CD4-positive, alpha-beta T cell treated with Interferon gamma for 1 hour (primary cell): ENCODE measurements at regions not wholly inside any gene's neighbourhood (a gene's known extent, or its start where the extent isn't known, plus 50 kb on each side); places are given as distances from the start of the nearest gene placed in this dataset.

Experiments
- DNase-seq: peaks from one replicate; pipeline ENCODE4 v3.0.0-alpha.2; 2020

DNA sequence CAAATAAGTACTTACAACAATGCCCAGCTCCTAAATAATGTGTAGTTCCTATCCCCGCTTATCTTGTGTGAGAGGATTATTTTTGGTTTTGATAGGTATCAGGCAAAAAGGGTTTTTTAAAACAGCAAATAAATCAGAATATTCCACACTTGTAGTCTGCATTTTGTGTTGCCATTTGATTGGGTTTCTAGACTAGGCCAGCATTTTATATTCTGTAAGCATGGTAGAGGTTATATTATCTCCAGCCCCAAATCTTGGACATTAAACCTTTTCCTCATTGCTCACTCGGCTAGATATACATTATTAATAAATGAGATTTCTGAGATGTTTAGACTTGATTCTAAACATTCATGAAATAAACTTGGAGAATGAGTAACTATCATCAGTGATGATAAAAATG, 165.7 kb upstream of the C1orf21 start:
- no peak for DNase-seq

DNA sequence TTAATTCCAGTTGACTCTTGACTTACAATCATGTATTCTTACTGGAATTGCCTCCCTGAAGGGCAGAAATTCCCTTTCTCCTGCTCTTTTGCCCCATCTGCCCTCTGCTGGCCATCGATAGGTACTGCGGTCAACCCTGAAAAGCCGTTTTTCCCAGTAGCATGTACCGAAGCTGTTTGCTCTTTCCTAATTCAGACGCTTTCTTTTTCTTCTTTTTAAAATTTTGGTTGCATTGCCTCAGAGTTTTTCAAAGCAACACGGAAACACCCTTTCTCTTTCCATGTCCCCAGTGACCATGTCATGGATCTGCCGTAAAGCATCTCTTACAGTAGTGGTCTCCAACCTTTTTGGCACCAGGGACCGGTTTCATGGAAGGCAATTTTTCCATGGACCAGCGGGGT, 164.2 kb upstream of the C1orf21 start:
- peak; percentile 28 for DNase-seq

DNA sequence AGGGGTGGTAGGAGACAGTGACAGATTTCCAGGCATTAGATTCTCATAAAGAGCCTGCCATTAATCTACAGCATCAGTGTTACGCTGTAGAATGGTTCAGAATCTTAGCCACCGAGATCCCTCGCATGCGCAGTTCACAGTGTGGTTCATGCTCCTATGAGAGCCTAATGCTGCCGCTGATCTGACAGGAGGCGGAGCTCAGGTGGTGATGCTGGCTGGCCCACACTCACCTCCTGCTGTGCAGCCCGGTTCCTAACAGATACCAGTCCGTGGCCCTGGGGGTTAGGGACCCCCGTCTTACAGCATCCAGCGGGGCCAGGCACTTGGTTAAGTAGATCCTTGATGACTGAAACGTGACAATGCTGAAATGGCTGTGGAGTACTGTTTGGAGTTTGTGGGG, 163.6 kb upstream of the C1orf21 start:
- no peak for DNase-seq

DNA sequence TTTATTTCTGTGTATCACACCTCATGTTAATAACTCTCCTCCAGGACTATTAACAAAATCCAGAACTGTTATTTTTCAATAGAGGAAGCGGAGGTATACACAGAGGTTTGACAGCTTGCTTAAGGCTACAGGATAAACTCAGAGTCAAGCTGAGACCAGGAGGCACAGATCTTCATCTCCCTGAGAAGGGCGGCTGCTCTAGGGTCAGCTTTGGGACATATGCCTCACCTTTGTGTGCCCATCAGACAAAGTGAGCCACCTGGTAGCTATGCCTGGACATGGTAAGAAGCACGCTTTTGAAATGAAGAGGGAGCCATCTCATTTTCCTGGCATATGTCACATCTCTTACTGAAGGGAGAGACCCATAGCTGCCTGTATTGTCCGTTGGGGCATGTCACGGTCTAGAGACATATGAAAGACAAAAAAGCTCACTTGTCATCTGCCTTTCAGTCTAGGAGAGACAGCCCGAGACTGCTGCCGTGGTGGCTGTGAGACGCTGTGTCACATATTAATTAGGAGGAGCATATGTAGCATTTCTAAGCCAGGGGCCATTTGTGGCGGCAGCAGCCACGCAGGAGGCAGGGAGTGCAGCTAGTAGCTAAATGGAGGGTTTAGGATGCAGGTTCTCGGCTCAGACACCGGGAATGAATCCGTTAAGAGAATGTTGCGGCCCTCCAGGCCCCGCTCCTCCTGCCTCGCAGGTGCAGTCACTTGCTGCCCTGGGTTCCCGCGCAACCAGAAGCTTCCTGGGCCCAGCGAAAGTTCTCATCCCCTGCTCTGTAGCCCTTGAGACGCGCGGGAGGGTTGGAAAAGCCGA, 161.3 kb upstream of the C1orf21 start:
- DNase-seq: no peak

DNA sequence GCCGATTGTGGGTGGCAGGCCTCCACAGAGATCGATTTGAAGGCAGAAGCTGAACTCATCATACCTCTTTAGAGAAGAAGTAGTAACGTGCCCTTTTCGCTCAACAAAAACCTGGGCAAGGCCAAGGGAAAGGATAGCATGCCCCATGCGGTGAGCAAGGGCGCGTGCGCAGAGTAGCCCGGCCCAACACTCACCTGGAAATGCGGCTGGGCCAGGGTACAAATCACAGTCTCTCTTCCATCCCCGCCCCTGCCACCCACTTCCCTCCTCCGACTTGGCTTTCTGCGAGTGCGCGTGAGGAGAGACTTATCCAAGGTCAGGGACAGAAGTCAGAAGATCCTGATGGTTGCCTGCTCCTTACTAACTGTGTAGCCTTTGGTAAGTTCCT, 160.7 kb upstream of the C1orf21 start:
- no peak for DNase-seq

DNA sequence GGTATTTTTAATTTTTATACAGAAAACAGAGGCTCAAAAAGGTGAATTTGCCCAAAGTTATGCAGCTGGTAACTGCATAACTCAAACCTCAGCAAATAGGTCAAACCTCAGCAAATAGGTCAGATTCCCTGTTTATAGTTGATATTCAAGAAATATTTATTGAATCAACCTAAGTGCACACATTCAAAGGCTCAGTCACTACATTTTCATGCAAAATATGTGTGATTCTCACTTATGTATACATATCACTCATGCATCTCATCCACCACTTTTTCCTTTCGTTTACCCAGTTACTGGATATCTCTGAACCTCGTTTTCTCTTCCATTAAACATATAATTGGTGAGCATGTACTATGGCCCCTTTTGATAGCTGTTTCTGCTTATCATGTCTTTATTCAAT, 158.3 kb upstream of the C1orf21 start:
- DNase-seq: no peak

DNA sequence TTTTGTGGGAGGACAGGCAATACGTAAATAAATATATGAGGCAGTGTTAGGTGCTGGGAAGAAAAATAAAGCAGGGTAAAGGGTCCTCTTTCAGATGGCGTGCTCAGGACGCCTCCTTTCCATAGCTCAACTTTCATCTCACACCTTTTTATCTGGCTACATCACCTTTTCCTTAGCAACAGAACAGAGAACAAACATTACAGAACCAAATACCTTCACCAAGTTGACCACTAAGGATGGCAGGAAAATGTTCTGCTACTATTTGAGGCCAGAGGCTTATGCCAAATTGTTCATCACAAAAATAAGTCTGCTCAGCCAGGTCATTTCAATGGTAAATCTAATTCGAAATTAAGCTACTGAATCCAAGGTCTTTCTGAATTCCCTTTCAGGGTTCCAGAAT, 149.2 kb upstream of the C1orf21 start:
- no peak for DNase-seq

DNA sequence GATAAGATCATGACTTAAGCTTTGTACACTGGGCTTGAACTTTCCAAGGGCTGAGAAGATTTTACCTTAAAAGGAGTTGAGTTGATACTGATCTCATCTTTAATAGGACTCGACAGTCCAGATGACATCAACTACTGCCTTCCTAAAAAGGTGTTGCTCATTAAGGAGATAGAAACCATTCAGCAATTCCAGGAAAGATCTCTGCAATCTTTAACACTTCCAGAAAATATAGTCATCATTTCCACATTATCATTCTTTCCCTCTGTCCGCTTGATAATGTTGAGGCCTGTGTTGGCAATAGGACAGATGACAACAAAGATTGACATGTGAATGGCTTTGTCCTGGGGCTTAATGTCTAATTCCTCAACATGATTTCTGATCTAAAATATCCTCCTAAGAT, 145.4 kb upstream of the C1orf21 start:
- no peak for DNase-seq

DNA sequence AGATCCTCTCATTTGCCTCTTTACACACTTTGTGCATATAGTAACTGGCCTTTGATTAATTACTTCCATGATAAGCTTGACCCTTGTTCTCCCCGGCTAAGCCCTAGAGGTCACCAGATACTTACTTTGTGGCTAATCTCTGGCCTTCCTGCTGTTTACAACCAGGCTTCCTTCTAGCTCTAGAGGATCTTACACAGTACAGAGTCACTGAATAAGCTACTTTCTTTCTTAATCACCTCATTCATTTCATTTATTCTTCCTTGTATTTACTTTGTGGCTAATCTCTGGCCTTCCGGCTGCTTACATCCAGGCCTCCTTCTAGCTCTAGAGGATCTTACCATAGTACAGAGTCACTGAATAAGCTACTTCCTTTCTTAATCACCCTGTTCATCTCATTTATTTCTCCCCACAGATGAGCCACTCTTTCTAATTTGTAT, 144.3 kb upstream of the C1orf21 start:
- no peak for DNase-seq

DNA sequence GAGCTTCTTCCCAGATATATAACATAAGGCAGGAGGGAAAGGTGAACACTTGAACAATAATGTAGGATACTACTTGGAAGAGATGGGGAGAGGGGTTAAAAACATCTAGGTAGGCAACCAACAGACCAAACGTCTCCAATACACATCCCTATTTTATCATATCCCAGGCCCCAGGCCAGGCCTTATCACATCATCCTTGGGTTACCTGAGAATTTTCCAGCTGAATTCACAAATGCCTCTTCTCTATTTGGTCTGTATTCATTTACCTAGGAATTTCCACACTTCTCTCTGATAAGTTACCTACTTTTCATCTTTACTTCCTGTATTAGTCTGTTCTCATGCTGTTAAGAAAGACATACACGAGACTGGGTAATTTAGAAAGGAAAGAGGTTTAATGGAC, 141.9 kb upstream of the C1orf21 start:
- DNase-seq: no peak

DNA sequence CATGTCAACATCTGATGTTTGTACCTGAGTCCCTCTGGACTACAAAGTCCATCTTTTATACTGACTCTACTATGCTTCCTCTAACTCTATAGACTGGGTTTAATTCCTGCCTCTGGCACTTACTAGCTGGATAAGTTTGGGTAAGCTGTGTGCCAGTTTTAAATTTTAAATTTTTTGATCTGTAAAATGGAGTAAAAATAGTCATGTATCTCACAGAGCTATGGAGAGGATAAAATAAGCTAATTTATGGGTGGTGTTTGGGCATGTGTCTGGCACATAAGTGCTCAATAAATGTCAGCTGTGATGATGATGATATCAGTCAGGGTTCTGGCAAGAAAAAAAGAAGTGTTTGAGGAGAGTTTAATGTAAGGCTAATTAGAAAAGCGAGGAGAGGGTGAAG, 139.2 kb upstream of the C1orf21 start:
- DNase-seq: no peak

DNA sequence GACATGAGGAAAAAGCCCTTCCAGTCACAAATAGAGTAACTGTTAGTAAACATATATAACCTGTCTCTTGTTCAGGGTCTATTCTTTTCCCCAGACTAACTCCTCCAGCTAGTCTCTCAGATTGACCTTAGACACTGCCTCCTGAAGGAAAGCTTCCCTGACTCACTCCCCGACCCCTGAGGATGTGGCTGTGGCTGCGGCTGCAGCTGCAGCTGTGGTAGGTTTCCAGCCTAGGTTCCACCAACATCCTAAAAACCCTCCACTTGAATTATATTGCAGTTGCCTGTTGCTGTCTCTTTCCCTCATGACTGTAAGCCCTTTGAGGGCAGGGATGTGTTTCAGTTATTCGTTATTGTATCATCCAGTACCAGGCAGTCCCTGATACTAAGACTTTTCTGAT, 132.9 kb upstream of the C1orf21 start:
- no peak for DNase-seq

DNA sequence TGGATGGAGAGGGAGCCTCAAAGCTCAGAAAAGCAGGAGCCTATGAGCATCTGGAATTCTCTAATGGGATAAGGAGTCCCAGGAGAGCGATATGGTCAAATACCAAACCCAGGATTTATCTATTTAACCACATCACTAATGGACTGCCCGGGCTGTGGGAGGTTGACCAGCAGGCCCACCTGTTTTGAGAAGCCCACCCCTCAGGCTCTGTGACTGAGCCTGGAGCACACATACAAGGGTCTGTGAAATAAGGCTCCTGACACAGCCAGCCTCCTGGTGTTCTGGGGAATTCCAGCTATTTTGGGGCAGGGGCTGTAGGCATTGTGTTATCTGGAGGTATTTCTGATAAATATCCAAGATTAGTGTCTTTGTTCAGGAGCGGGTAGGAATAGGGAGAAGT, 132.0 kb upstream of the C1orf21 start:
- no peak for DNase-seq

DNA sequence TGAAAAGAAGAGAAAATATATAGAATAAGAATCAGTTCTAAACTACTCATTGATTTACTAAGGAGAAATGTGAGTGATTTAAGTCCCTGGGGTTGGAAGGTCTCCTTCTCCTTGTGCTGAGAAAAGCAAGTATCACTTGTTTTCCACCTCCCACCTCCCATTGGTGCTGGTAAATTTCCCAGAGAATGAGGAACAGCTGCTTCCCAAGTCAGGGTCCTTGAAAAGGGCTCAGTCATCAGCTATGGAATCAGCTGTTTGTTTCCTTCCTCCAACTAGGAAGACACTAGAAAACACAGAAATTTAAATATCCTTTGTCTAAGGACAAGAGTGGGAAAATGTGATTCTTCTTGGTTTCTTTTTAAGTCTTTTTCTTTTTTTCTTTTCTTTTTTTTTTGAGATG, 131.3 kb upstream of the C1orf21 start:
- DNase-seq: no peak

DNA sequence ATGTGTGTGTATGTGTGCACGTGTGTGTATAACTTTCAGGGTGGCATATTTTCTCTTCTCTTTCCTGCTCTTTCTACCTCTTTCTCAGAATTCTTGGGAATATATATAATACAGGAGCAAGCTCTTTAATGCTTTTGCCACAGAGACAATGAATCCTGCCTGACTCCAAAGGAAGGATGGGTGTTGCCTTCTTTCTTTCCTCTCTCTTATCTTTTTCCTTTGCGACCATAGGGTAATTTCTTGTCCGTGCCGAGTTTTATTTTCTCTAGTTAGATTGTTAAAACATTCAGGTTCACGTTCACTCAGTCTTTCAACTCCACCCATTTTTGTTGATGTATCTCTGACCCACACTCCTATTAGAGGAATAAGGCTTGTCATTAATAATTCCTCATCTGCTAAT, 129.0 kb upstream of the C1orf21 start:
- DNase-seq: no peak

DNA sequence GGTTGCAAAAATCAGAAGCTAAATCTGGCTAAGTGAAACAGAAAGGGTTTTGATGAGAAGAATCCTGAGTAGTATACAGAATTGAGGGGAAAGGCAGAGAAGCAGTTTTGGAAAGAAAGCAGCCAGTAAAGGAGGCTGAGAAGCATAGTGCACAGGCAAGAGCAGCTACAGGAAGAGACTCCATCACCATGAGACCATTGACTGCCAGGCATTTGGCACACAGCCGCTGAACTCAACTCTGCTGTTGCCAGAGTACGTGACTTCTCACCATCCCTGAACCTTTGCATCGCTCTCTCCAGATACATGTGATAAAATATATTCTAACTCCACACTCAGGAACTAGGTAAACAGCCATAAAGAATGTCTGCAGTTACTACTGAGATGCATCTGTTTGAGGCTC, 128.3 kb upstream of the C1orf21 start:
- DNase-seq: no peak

DNA sequence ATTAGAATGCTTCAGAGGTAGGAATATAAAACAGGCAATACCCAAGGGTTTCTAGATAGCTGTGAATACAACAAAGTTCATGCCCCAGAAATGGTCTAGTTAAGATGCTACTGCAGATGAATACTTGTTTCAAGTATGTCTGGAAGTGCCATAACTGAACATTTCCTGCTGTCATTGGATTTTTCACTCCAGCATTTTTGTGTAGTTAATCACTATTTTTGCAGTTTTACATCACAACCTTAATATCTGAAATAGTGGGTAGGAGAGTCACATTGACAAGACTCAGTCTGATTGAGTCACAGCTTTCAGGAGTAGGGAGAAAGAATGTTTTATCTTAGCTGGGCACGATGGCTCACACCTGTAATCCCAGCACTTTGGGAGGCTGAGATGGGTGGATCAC, 126.4 kb upstream of the C1orf21 start:
- DNase-seq: no peak

DNA sequence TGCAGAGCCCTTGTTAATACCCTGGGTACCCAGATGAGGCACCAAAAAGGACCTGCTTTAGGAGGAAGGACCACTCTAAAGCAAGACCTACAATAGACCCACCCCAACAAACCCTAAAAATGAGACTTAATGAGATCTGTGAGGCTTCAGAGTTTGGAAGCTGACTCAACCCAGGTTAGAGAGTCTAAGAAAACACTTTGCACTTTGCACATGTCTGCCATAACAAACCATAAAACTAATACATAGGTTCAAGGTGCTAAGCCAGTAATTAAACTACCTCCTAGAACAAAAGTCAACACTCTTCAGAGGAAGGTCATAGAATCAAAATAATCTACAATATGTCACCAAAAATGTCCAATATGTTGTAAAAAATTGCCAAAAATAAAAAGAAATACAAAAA, 124.7 kb upstream of the C1orf21 start:
- no peak for DNase-seq

DNA sequence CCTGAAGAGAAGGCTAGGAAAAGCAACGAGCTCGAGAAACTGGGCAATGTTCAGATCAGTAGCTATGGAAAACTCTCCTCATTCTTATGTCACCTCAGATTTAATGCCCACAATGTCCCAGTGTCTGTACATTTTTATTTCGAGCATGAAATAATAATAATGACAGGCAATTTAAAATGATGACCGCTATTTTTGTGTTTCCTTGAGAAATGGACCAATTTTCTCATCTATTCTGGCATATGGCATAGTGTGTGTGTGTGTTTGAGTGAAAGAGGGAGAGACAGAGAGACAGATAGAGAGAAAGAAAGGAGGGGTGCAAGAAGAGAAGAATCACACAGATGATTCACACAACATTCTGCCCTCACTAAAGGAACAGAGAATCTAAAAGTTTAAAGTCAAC, 119.1 kb upstream of the C1orf21 start:
- no peak for DNase-seq

DNA sequence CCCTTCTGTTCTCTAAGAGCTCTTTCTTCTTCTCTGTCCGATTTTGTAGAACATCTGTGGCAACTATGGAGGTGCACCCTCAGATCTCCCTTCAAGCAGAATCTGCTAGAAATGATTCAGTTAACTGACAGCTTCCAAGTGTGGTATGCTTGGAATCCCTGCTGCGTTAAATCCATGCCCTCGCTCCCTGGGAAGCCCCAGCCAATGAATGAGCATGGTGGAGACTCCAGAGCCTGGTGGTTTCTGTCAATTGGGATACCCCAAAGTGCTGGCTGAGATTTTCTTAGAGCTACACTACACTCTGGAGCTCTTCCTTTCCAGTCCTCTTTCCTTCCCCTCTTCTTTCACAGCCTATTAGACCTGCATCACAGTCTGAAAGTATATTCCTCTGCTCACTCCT, 116.3 kb upstream of the C1orf21 start:
- no peak for DNase-seq

DNA sequence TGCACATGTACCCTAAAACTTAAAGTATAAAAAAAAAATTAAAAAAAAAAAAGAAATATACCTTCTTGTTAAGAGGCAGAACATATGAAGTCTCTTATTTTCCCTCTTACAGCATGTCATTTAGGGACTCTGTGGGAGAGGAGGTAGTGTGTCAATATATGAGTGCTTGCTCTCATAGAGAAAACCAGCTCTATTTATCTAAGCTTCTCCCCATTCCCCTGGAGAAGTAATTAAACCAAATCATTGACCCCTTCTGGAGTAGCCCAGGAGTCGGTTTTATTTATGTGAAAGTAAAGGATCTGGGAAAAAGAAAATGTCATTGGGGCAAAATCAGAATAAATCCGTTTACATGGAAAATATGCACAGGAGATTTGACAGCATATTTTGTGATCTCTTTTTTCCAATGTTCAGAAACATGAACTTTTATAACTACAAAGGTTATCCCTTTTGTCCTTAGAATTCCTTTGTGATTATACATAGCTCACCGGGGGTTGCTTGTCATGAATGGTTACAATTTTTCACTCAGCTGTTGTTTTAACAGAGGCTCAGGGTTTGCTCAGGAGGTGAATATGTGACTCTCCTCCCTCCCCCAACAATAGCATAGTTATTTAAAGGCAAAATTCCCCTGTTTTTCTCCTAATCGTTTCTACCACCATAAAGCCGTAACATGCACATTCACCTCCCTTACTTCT, 114.5 kb upstream of the C1orf21 start:
- DNase-seq: no peak

DNA sequence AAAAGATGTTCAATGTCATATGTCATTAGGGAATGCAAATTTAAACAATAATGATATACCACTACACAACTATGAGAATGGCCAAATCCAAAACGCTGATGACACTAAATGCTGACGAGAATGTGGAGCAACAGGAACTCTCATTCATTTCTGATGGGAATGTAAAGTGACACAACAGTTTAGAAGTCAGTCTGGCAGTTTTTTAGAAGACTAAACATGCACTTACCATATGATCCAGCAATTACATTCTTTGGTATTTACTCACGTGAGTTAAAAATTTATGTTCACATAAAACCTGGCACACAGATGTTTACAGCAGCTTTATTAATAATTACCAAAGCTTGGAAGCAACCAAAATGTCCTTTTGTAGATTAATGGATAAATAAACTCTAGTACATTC, 110.4 kb upstream of the C1orf21 start:
- DNase-seq: no peak

DNA sequence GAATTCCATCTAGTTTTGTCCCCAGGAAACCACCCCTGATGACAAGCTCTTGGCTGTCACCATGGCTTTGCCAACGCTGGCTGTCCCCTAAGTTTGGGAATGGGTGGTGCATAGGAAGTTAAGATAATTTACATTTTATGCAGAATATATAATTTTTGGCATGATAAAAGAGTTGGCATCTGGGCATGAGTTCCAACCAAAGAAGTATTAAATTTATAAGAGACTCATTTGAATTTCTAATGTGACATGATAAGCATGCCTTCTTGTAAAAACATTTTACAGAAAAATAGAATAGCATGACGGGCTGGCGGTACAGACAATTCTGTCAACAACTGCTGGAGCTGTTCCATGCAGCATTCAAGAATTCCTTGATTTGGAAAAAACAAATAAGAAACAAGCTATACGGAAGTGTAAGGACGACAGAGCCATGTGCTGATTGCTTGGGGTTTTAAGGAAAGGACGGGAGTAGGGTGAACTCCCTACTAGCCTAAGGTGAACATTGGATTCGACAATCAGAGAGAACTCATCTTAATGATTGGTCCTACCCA, 106.8 kb upstream of the C1orf21 start:
- no peak for DNase-seq

DNA sequence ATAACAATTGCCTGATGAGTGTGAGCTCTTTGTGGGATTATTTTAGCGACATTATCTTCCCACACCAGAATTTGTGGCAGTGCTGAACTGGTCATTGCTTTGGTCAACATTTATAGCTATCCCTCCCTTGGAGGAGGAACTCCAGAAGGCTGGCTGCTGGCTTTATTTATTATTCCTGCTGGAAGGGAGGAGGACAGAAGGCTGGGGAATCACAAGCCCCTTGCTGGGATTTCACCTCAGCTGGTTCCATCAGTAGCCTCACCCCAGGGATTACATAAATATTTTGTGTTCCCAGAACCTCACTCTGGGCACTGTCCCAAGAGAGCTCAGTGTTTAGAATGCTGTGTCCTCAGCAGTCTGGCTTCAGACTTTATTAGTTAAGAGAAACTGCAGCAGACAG, 102.8 kb upstream of the C1orf21 start:
- DNase-seq: no peak

DNA sequence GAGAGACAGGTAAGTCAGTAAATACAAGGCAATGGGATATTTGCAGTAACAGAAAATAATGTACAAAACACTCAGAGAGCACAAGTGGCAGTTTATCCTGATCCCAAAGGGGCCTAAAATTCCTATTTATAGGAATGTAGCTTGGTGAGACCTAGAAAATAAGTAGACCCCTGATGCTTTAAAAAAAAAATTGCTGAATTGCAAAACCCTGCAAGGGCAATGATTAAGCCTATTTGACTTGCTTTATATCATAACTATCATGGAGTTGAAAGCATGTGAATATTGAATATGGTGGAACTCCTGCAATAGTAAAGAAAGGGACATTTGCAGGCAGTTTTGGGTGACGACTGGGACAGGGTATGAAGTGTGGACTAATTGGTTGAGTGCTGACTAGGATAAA, 101.9 kb upstream of the C1orf21 start:
- no peak for DNase-seq
